NCI-H128 (cell line): ENCODE measurements at regions not wholly inside any gene's neighbourhood (a gene's known extent, or its start where the extent isn't known, plus 50 kb on each side); places are given as distances from the start of the nearest gene placed in this dataset.
A peak's percentile ranks its signal among the peaks of the same experiment; 100 is the strongest.

Experiments
- DNase-seq: peaks from one replicate; lab custom pipeline; 2025; ENCODE audit not compliant: unreplicated experiment; lab: John Stamatoyannopoulos, UW

GRCh38 chr6:169048185-169048864 is 205.3 kb downstream of the THBS2 start:
- DNase-seq, result no peak

- no peak for DNase-seq
Measured at GRCh38 chr6:169047345-169047744, 206.3 kb downstream of the THBS2 start.

- DNase-seq, result no peak
Measured at GRCh38 chr6:169046483-169047192, 207.0 kb downstream of the THBS2 start.

- no peak for DNase-seq
Measured at GRCh38 chr6:169046021-169046420, 207.6 kb downstream of the THBS2 start.

- DNase-seq, result peak; percentile 23
Measured at GRCh38 chr6:169045486-169045885, 208.2 kb downstream of the THBS2 start.

GRCh38 chr6:169044381-169045230 is 209.0 kb downstream of the THBS2 start:
- no peak for DNase-seq

GRCh38 chr6:169042061-169042460 is 211.6 kb downstream of the THBS2 start:
- no peak for DNase-seq

DNA sequence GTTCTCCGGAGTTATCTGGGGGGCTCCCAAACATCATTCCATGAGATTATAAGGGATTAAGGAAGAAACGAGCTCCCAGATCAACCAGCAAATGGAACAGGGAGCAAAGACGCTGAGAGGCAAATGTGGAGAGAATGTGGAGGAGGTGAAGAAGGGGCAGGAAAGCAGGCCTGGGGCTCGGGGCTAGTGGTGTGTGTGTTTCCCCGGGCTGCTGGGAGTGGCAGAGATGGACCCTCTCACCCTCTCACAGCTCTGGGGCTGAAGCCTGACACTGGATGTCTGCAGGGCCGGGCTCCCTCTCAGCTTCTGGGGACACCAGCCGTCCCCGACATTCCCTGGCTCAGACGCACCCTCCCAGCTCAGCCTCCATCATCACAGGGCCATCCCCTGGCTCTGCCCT is 212.6 kb downstream of the THBS2 start:
- DNase-seq, result no peak

- DNase-seq, result no peak
Measured at GRCh38 chr6:169038691-169039090, 215.0 kb downstream of the THBS2 start.

- no peak for DNase-seq
Measured at GRCh38 chr6:169035385-169036240, 218.0 kb downstream of the THBS2 start.

GRCh38 chr6:169034516-169035167 is 219.0 kb downstream of the THBS2 start:
- DNase-seq, result no peak

GRCh38 chr6:169029861-169030260 is 223.8 kb downstream of the THBS2 start:
- no peak for DNase-seq

- no peak for DNase-seq
Measured at GRCh38 chr6:169028343-169028742, 225.3 kb downstream of the THBS2 start.

- no peak for DNase-seq
Measured at GRCh38 chr6:169026175-169026574, 227.5 kb downstream of the THBS2 start.

DNA sequence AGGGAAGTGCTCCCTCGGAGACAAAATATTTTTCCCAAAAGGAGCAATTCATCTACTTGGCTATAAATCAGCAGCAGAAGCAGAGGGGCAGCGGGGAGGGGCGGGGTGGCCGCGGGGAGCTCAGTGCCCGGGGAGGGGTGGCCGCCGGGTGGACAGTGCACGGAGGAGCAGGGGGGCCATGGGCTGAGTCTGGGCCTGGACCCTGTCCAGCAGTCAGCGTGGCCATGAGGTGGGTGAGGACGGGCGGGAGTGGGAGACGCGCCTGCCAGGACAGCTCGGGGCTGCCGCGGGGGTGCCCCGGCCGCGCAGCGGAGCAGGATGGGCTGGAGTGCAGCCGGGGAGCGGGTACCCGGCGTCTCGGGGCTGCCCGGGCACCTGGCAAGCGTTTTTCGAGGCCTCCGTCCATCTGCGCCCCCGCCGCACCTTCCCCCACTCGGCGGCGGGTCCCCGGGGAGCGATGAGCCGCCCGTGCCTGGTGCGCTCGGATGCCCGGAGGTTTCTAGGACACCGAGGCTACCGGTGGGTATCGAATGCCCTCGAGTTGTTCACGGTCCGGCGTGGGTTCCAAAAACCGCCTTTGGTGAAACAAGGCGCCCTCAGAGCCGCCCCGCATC is 229.5 kb downstream of the THBS2 start:
- no peak for DNase-seq

DNA sequence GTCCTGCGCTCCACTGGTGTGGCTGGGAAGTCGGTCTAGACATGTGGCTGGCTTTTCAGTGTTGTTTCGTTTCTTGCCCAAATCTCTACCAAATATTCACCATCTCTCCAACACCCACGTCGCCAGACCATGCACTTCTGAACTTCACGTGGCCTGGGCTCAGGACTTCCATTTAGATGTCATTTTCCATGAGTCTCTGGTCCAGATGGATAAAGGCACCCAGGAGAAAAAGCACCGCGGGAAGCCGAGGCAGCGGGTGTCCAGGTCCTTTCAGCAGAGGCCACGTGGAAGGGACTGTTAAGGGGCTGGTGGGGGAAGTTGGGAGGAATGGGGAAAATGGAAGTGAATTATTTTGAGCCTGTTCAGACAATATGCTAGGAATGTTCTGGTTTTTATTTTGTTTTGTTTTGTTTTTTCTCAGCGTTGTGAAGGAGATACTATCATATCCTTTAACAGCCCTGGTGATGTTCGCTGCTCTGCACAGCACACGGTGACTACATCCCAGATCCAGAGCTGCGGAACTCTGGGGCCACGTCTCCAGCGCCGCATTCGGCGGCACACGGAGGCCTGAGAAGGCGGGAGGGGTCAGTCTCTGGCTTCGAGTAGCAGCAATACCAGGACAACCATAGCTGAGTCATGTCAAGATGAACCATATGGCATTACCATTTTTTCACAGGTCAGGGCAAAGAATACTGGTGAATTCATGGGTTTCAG is 230.3 kb downstream of the THBS2 start:
- DNase-seq, result no peak

DNA sequence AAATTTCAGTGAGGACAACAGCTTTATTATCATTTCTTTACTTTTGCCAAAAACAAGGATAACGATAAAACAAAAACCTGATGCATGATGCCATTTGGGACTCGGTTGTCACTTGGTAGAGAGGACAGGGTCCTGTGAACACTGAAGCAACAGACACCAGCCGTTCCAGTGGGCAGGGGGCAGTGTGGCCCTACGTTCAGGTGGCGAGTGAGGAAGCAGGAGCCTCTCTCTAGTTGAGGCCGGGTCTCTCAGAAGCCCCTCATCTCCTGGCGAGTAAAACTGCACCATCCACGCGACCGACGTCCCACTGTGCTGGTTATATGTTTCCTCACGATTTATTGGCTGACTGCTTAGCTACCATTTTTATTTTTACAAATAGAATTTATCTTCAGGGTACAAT is 231.6 kb downstream of the THBS2 start:
- DNase-seq, result no peak

- no peak for DNase-seq
Measured at GRCh38 chr6:169020821-169021220, 232.8 kb downstream of the THBS2 start.

- DNase-seq, result no peak
Measured at GRCh38 chr6:169019727-169020491, 233.7 kb downstream of the THBS2 start.
